Erythroblast (primary cell): ENCODE measurements at regions not wholly inside any gene's neighbourhood (a gene's known extent, or its start where the extent isn't known, plus 50 kb on each side); places are given as distances from the start of the nearest gene placed in this dataset.

Experiments
- GATA1 ChIP-seq: IDR thresholded peaks from 2 replicates; pipeline ENCODE4 v1.6.1; 2011; ENCODE audit warnings: low read depth, mild to moderate bottlenecking, control low read depth, low read length, moderate library complexity
- POLR2A ChIP-seq: IDR thresholded peaks from 2 replicates; pipeline ENCODE4 v1.6.1; 2011; ENCODE audit warnings: mild to moderate bottlenecking, low read length

GRCh38 chr2:223251656-223252229 lies 199.8 kb downstream of the KCNE4 start:
- TF ChIP-seq POLR2A (no peak), GATA1 (no peak)
